ENCODE measurements at regions not wholly inside any gene's neighbourhood (a gene's known extent, or its start where the extent isn't known, plus 50 kb on each side); places are given as distances from the start of the nearest gene placed in this dataset.
"Not testable (repeated sequence)": the region's sequence is repeated elsewhere in the genome, so short reads cannot be mapped to it uniquely, and the experiment has no call there.

GRCh38 chr14:44730860-44731259, 223.8 kb upstream of the FSCB start:
- H3K27ac Mint-ChIP-seq, result no peak overlapping the region
- DNase-seq (no peak), ATAC-seq (replicated peaks) (no peak)
- H3K36me3 Mint-ChIP-seq (ENCODE audit: insufficient read depth), result no peaks in the 10 kb centered on the region
- H3K4me3 Mint-ChIP-seq, result no peak overlapping the region
- no peaks in the 10 kb centered on the region for H3K4me1 Mint-ChIP-seq (ENCODE audit: low read depth in 2 of 2)
- no peaks in the 10 kb centered on the region for H3K9me3 Mint-ChIP-seq
- H3K27me3 Mint-ChIP-seq, result no peaks in the 10 kb centered on the region

GRCh38 chr14:44721395-44721794, 214.3 kb upstream of the FSCB start:
- peaks cover 7 to 28% of the 10 kb centered on the region in 2 donors for H3K9me3 Mint-ChIP-seq
- H3K36me3 Mint-ChIP-seq (ENCODE audit: insufficient read depth); H3K4me1 Mint-ChIP-seq (ENCODE audit: low read depth in 2 of 2); H3K4me3 Mint-ChIP-seq; ATAC-seq (replicated peaks); H3K27me3 Mint-ChIP-seq; DNase-seq; H3K27ac Mint-ChIP-seq: not testable (repeated sequence)

GRCh38 chr14:44720707-44721106, 213.6 kb upstream of the FSCB start:
- ATAC-seq (replicated peaks), result no peak
- H3K36me3 Mint-ChIP-seq (ENCODE audit: insufficient read depth), result no peaks in the 10 kb centered on the region
- no peaks in the 10 kb centered on the region for H3K4me1 Mint-ChIP-seq (ENCODE audit: low read depth in 2 of 2)
- no peak overlapping the region for H3K27ac Mint-ChIP-seq
- no peaks in the 10 kb centered on the region for H3K27me3 Mint-ChIP-seq
- H3K4me3 Mint-ChIP-seq, result no peak overlapping the region
- no peak for DNase-seq
- peaks cover 7 to 28% of the 10 kb centered on the region in 2 donors for H3K9me3 Mint-ChIP-seq

GRCh38 chr14:44712024-44712815, 205.1 kb upstream of the FSCB start:
- H3K27ac Mint-ChIP-seq, result no peak overlapping the region
- no peak for DNase-seq
- H3K9me3 Mint-ChIP-seq, result peaks cover 2 to 7% of the 10 kb centered on the region in 2 donors

GRCh38 chr14:44701563-44702263, 194.6 kb upstream of the FSCB start:
- DNase-seq (no peak), ATAC-seq (replicated peaks) (no peak)
- H3K9me3 Mint-ChIP-seq, result peaks cover 0 to 2% of the 10 kb centered on the region in 2 donors
- H3K4me3 Mint-ChIP-seq, result no peak overlapping the region
- no peak overlapping the region for H3K27ac Mint-ChIP-seq
- no peaks in the 10 kb centered on the region for H3K27me3 Mint-ChIP-seq
- no peaks in the 10 kb centered on the region for H3K4me1 Mint-ChIP-seq (ENCODE audit: low read depth in 2 of 2)
- H3K36me3 Mint-ChIP-seq (ENCODE audit: insufficient read depth), result no peaks in the 10 kb centered on the region

More at GRCh38 chr14:44712024-44712815, 205.1 kb upstream of the FSCB start:
- H3K4me1 Mint-ChIP-seq (ENCODE audit: low read depth in 2 of 2), result no peaks in the 10 kb centered on the region
- no peaks in the 10 kb centered on the region for H3K27me3 Mint-ChIP-seq
- no peaks in the 10 kb centered on the region for H3K36me3 Mint-ChIP-seq (ENCODE audit: insufficient read depth)
- ATAC-seq (replicated peaks), result no peak
- no peak overlapping the region for H3K4me3 Mint-ChIP-seq

GRCh38 chr14:44700694-44701093, 193.6 kb upstream of the FSCB start:
- no peak overlapping the region for H3K4me3 Mint-ChIP-seq
- peaks cover 0 to 2% of the 10 kb centered on the region in 2 donors for H3K9me3 Mint-ChIP-seq
- DNase-seq (no peak), ATAC-seq (replicated peaks) (no peak)
- no peak overlapping the region for H3K27ac Mint-ChIP-seq
- H3K4me1 Mint-ChIP-seq (ENCODE audit: low read depth in 2 of 2), result no peaks in the 10 kb centered on the region
- no peaks in the 10 kb centered on the region for H3K27me3 Mint-ChIP-seq
- H3K36me3 Mint-ChIP-seq (ENCODE audit: insufficient read depth), result no peaks in the 10 kb centered on the region

GRCh38 chr14:44700184-44700583, 193.1 kb upstream of the FSCB start:
- no peaks in the 10 kb centered on the region for H3K4me1 Mint-ChIP-seq (ENCODE audit: low read depth in 2 of 2)
- peaks cover 0 to 2% of the 10 kb centered on the region in 2 donors for H3K9me3 Mint-ChIP-seq

GRCh38 chr14:44699391-44699790, 192.3 kb upstream of the FSCB start:
- H3K27me3 Mint-ChIP-seq, result no peaks in the 10 kb centered on the region
- no peaks in the 10 kb centered on the region for H3K4me1 Mint-ChIP-seq (ENCODE audit: low read depth in 2 of 2)
- peaks cover 0 to 2% of the 10 kb centered on the region in 2 donors for H3K9me3 Mint-ChIP-seq
- H3K4me3 Mint-ChIP-seq, result no peak overlapping the region
- DNase-seq (no peak), ATAC-seq (replicated peaks) (no peak)
- H3K36me3 Mint-ChIP-seq (ENCODE audit: insufficient read depth), result no peaks in the 10 kb centered on the region
- no peak overlapping the region for H3K27ac Mint-ChIP-seq

More at GRCh38 chr14:44700184-44700583, 193.1 kb upstream of the FSCB start:
- ATAC-seq (replicated peaks) (no peak), DNase-seq (no peak)
- Mint-ChIP-seq H3K36me3 (ENCODE audit: insufficient read depth) (no peaks in the 10 kb centered on the region), H3K27ac (no peak overlapping the region), H3K27me3 (no peaks in the 10 kb centered on the region), H3K4me3 (no peak overlapping the region)

- Mint-ChIP-seq H3K27me3 (no peaks in the 10 kb centered on the region), H3K9me3 (peaks cover 6 to 8% of the 10 kb centered on the region in 2 donors), H3K4me1 (ENCODE audit: low read depth in 2 of 2) (no peaks in the 10 kb centered on the region), H3K36me3 (ENCODE audit: insufficient read depth) (no peaks in the 10 kb centered on the region), H3K27ac (no peak overlapping the region), H3K4me3 (no peak overlapping the region)
- DNase-seq, result no peak
- no peak for ATAC-seq (replicated peaks)
These were observed 162.4 kb upstream of the FSCB start for GRCh38 chr14:44669496-44669895.

GRCh38 chr14:44663136-44663535, 156.1 kb upstream of the FSCB start:
- ATAC-seq (replicated peaks) (no peak), DNase-seq (no peak)
- Mint-ChIP-seq H3K4me3 (peak overlapping the region; percentile 31 to 51), H3K9me3 (no peaks in the 10 kb centered on the region), H3K4me1 (ENCODE audit: low read depth in 2 of 2) (peaks cover 8 to 18% of the 10 kb centered on the region in 2 donors), H3K27ac (peak overlapping the region; percentile 27 to 75), H3K27me3 (no peaks in the 10 kb centered on the region), H3K36me3 (ENCODE audit: insufficient read depth) (no peaks in the 10 kb centered on the region)

GRCh38 chr14:44662250-44662891, 155.3 kb upstream of the FSCB start:
- Mint-ChIP-seq H3K9me3 (no peaks in the 10 kb centered on the region), H3K36me3 (ENCODE audit: insufficient read depth) (no peaks in the 10 kb centered on the region), H3K4me3 (peak overlapping the region; percentile 31 to 51), H3K4me1 (ENCODE audit: low read depth in 2 of 2) (peaks cover 8 to 18% of the 10 kb centered on the region in 2 donors), H3K27ac (peak overlapping the region; percentile 27 to 75), H3K27me3 (no peaks in the 10 kb centered on the region)
- ATAC-seq (replicated peaks) (peak; percentile 31), DNase-seq (no peak)

GRCh38 chr14:44658389-44658696, 151.3 kb upstream of the FSCB start:
- DNase-seq (no peak), ATAC-seq (replicated peaks) (no peak)
- H3K4me3 Mint-ChIP-seq, result no peak overlapping the region
- H3K36me3 Mint-ChIP-seq (ENCODE audit: insufficient read depth), result no peaks in the 10 kb centered on the region
- H3K4me1 Mint-ChIP-seq (ENCODE audit: low read depth in 2 of 2), result peaks cover 3 to 12% of the 10 kb centered on the region in 2 donors
- no peaks in the 10 kb centered on the region for H3K27me3 Mint-ChIP-seq
- no peaks in the 10 kb centered on the region for H3K9me3 Mint-ChIP-seq
- no peak overlapping the region for H3K27ac Mint-ChIP-seq

GRCh38 chr14:44657696-44658388, 150.8 kb upstream of the FSCB start:
- no peak overlapping the region for H3K4me3 Mint-ChIP-seq
- DNase-seq, result no peak
- ATAC-seq (replicated peaks), result no peak
- H3K9me3 Mint-ChIP-seq, result no peaks in the 10 kb centered on the region
- H3K36me3 Mint-ChIP-seq (ENCODE audit: insufficient read depth), result no peaks in the 10 kb centered on the region
- H3K27ac Mint-ChIP-seq, result no peak overlapping the region
- H3K27me3 Mint-ChIP-seq, result no peaks in the 10 kb centered on the region
- peaks cover 2 to 8% of the 10 kb centered on the region in 2 donors for H3K4me1 Mint-ChIP-seq (ENCODE audit: low read depth in 2 of 2)

Measured in effector memory CD8-positive, alpha-beta T cell (primary cell).